ENCODE measurements at regions not wholly inside any gene's neighbourhood (a gene's known extent, or its start where the extent isn't known, plus 50 kb on each side); places are given as distances from the start of the nearest gene placed in this dataset.

GRCh38 chr7:1293950-1294411 lies 61.3 kb downstream of the UNCX start:
- H3K4me3 ChIP-seq = no peak overlapping the region
- H3K4me1 ChIP-seq = peaks cover 9% of the 10 kb centered on the region
- DNase-seq = peak; percentile 35
- no peak for TF ChIP-seq CTCF (IDR thresholded peaks at IDR 0.05)
- intact Hi-C loops (cut with DNase I) = no loop called here
- H3K9me3 ChIP-seq = no peaks in the 10 kb centered on the region
- H3K27me3 ChIP-seq (ENCODE audit: low read depth) = peaks cover 89% of the 10 kb centered on the region
- H3K36me3 ChIP-seq = no peaks in the 10 kb centered on the region
- no peak for ATAC-seq
- H3K27ac ChIP-seq = no peak overlapping the region

- Histone ChIP-seq H3K36me3 (no peaks in the 10 kb centered on the region), H3K4me3 (no peak overlapping the region), H3K27ac (no peak overlapping the region), H3K4me1 (no peaks in the 10 kb centered on the region), H3K9me3 (no peaks in the 10 kb centered on the region), H3K27me3 (ENCODE audit: low read depth) (peaks cover 89% of the 10 kb centered on the region)
- no peak for TF ChIP-seq CTCF (IDR thresholded peaks at IDR 0.05)
- intact Hi-C loops (cut with DNase I) = no loop called here
- DNase-seq (peak; percentile 24), ATAC-seq (no peak)
These were observed 63.2 kb downstream of the UNCX start for GRCh38 chr7:1295776-1296355.

- Histone ChIP-seq H3K4me3 (no peak overlapping the region), H3K27me3 (ENCODE audit: low read depth) (peaks cover 89% of the 10 kb centered on the region), H3K36me3 (no peaks in the 10 kb centered on the region), H3K4me1 (no peaks in the 10 kb centered on the region), H3K9me3 (no peaks in the 10 kb centered on the region), H3K27ac (no peak overlapping the region)
- TF ChIP-seq CTCF (IDR thresholded peaks at IDR 0.05) = no peak
- intact Hi-C loops (cut with DNase I) = no loop called here
- DNase-seq (peak; percentile 23), ATAC-seq (no peak)
These were observed 63.8 kb downstream of the UNCX start for GRCh38 chr7:1296356-1296981.

- peak; percentile 36 for DNase-seq
These were observed 64.6 kb downstream of the UNCX start for GRCh38 chr7:1297017-1297960.

More at GRCh38 chr7:1297017-1297960, 64.6 kb downstream of the UNCX start:
- intact Hi-C loops (cut with DNase I) = no loop called here
- Histone ChIP-seq H3K27ac (no peak overlapping the region), H3K9me3 (no peaks in the 10 kb centered on the region), H3K36me3 (no peaks in the 10 kb centered on the region), H3K27me3 (ENCODE audit: low read depth) (peaks cover 87% of the 10 kb centered on the region), H3K4me3 (no peak overlapping the region), H3K4me1 (no peaks in the 10 kb centered on the region)
- TF ChIP-seq CTCF (IDR thresholded peaks at IDR 0.05) = no peak
- ATAC-seq = no peak

All from lower lobe of right lung (tissue), 2 donors.